HEK293 (cell line): ENCODE measurements at regions not wholly inside any gene's neighbourhood (a gene's known extent, or its start where the extent isn't known, plus 50 kb on each side); places are given as distances from the start of the nearest gene placed in this dataset.

Experiments used
- CTCF ChIA-PET: fragments of 350-600 bp; formaldehyde crosslinking; extraction: SDS; loops from one replicate; lab custom pipeline; 2021; ENCODE audit warnings: antibody characterized with exemption; lab: Yijun Ruan, JAX
- POLR2A ChIA-PET: fragments of 300-600 bp; formaldehyde crosslinking; extraction: SDS; loops from one replicate; lab custom pipeline; 2020; ENCODE audit warnings: antibody characterized with exemption, inconsistent platforms; lab: Yijun Ruan, JAX
- H3K27ac ChIP-seq: fragments of 200-500 bp; sonication (Bioruptor generic); 2 replicates; pipeline ENCODE4 v1.5.1; 2014; ENCODE audit warnings: low read depth, low read length, control low read depth, inconsistent platforms; ENCODE audit errors: extremely low read depth
- H3K36me3 ChIP-seq, 2 experiments: fragments of 200-500 bp in 1 of 2; sonication (Bioruptor generic) in 1 of 2; 1 replicate in 1 of 2; 2 replicates in 1 of 2; pipeline ENCODE4 v1.5.1; 2014 to 2017; ENCODE audit warnings: inconsistent platforms in 2 of 2, low read length in 2 of 2; ENCODE audit not compliant: control insufficient read depth in 2 of 2, insufficient read depth in 1 of 2
- H3K4me1 ChIP-seq: fragments of 200-500 bp; sonication (Bioruptor generic); 2 replicates; pipeline ENCODE4 v1.5.1; 2014; ENCODE audit warnings: mild to moderate bottlenecking, low read length, inconsistent platforms; ENCODE audit not compliant: control insufficient read depth, insufficient read depth
- H3K4me3 ChIP-seq: 2 replicates; pipeline ENCODE4 v1.5.1; 2011; ENCODE audit warnings: low read depth, mild to moderate bottlenecking, control low read depth, low read length, moderate library complexity
- H3K9me3 ChIP-seq: fragments of 200-500 bp; sonication (Bioruptor generic); 2 replicates; pipeline ENCODE4 v1.5.1; 2014; ENCODE audit warnings: low read depth, low read length, inconsistent platforms; ENCODE audit not compliant: control insufficient read depth, insufficient read depth
- GLIS2 ChIP-seq: fragments of 450-650 bp; formaldehyde crosslinking; IDR thresholded peaks from 2 replicates; pipeline ENCODE4 v1.5.1; 2016; ENCODE audit warnings: missing biosample characterization, missing genetic modification characterization
- KLF1 ChIP-seq: fragments of 450-650 bp; formaldehyde crosslinking; IDR thresholded peaks from 2 replicates; pipeline ENCODE4 v1.5.1; 2016; ENCODE audit warnings: missing biosample characterization, missing genetic modification characterization
- SCRT1 ChIP-seq: fragments of 450-650 bp; formaldehyde crosslinking; IDR thresholded peaks from 2 replicates; pipeline ENCODE4 v1.5.1; 2016; ENCODE audit warnings: missing biosample characterization, missing genetic modification characterization, borderline replicate concordance
- TSHZ1 ChIP-seq: fragments of 450-650 bp; formaldehyde crosslinking; IDR thresholded peaks from 2 replicates; pipeline ENCODE4 v1.5.1; 2016; ENCODE audit warnings: missing biosample characterization, missing genetic modification characterization, borderline replicate concordance
- ZBTB26 ChIP-seq: fragments of 450-650 bp; formaldehyde crosslinking; optimal IDR thresholded peaks from 2 replicates; pipeline ENCODE3; 2016; ENCODE audit warnings: missing biosample characterization, mild to moderate bottlenecking, missing genetic modification characterization
- ZEB2 ChIP-seq: fragments of 450-650 bp; formaldehyde crosslinking; IDR thresholded peaks from 2 replicates; pipeline ENCODE4 v1.5.1; 2016; ENCODE audit warnings: missing biosample characterization, missing genetic modification characterization
- ZNF16 ChIP-seq: fragments of 450-650 bp; formaldehyde crosslinking; IDR thresholded peaks from 2 replicates; pipeline ENCODE4 v1.5.1; 2016; ENCODE audit warnings: low read depth, missing biosample characterization, missing genetic modification characterization
- ZNF223 ChIP-seq: fragments of 450-650 bp; formaldehyde crosslinking; IDR thresholded peaks from 2 replicates; pipeline ENCODE4 v1.5.1; 2016; ENCODE audit warnings: missing biosample characterization, missing genetic modification characterization
- ZNF302 ChIP-seq: fragments of 450-650 bp; formaldehyde crosslinking; IDR thresholded peaks from 2 replicates; pipeline ENCODE4 v1.5.1; 2016; ENCODE audit warnings: missing biosample characterization, missing genetic modification characterization, low read depth
- ZNF311 ChIP-seq: fragments of 450-650 bp; formaldehyde crosslinking; IDR thresholded peaks from 2 replicates; pipeline ENCODE4 v1.5.1; 2017; ENCODE audit warnings: missing biosample characterization, missing genetic modification characterization, borderline replicate concordance
- ZNF37A ChIP-seq: fragments of 450-650 bp; IDR thresholded peaks from 2 replicates; pipeline ENCODE4 v1.5.1; 2018; ENCODE audit warnings: missing biosample characterization, missing genetic modification characterization
- ZNF404 ChIP-seq: fragments of 450-650 bp; formaldehyde crosslinking; IDR thresholded peaks from 2 replicates; pipeline ENCODE4 v1.5.1; 2017; ENCODE audit warnings: missing biosample characterization, missing genetic modification characterization
- ZNF501 ChIP-seq: fragments of 450-650 bp; formaldehyde crosslinking; IDR thresholded peaks from 2 replicates; pipeline ENCODE4 v1.5.1; 2016; ENCODE audit warnings: missing biosample characterization, missing genetic modification characterization
- ZNF521 ChIP-seq: fragments of 450-650 bp; formaldehyde crosslinking; IDR thresholded peaks from 2 replicates; pipeline ENCODE4 v1.5.1; 2017; ENCODE audit warnings: missing biosample characterization, mild to moderate bottlenecking, missing genetic modification characterization
- ZNF549 ChIP-seq: fragments of 450-650 bp; IDR thresholded peaks from 2 replicates; pipeline ENCODE4 v1.5.1; 2018; ENCODE audit warnings: missing biosample characterization, missing genetic modification characterization, mild to moderate bottlenecking, inconsistent platforms, moderate library complexity
- ZNF639 ChIP-seq: fragments of 450-650 bp; formaldehyde crosslinking; IDR thresholded peaks from 2 replicates; pipeline ENCODE4 v1.5.1; 2016; ENCODE audit warnings: missing biosample characterization, missing genetic modification characterization
- ZNF677 ChIP-seq: fragments of 450-650 bp; IDR thresholded peaks from 2 replicates; pipeline ENCODE4 v1.5.0; 2018; ENCODE audit warnings: missing biosample characterization, mild to moderate bottlenecking, missing genetic modification characterization, moderate library complexity

- CTCF ChIA-PET: interaction anchor here (0.6 kb wide), 1 partner anchor 93 kb away, joined by 3 read pairs; no protein-coding TSS in a partner anchor
Measured at GRCh38 chr15:58313304-58313703, 118.5 kb upstream of the LIPC start.

DNA sequence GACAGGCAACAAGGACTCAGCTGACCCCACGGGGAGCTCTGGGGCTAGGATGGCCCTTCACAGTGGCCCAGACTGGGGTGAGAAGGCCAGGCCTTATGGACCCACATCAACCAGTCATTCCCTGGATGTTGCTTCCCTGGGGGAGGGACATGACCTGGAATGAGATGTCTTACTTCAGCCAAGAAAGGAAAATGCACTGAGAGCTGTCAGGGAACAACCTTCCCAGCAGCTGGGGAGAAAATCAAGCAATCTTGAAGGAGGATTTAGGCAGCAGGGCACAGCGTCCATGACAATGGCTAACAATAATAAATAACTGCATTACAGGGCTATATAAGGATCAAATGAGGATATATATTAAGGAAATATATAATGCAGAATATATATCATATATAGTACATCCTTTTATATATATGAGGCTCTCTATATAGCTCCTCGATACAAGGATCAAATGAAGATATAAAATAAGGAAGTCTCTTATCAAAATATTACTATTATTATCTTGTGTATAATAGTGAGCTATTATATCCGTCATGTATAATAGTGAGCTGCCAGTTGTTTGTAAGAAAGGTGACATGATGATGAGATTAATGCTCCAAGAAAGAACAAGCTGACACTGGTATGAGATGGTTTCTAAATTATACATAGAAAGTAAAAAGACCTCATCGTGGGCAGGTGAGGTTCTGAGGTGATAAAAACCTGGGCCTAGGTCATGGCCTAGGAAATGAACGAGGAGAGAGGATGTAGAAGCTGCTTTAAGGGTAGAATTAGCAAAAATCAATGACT is 117.8 kb upstream of the LIPC start:
- H3K4me3 ChIP-seq: no peak overlapping the region
- no peaks in the 10 kb centered on the region for H3K9me3 ChIP-seq
- no peak overlapping the region for H3K27ac ChIP-seq
- H3K36me3 ChIP-seq: no peaks in the 10 kb centered on the region
- CTCF ChIA-PET: interaction anchor here (0.6 to 0.9 kb wide), 3 partner anchors 16 to 124 kb away, joined by 3 to 4 read pairs (median 3); no protein-coding TSS in a partner anchor
- TF ChIP-seq ZNF549 (tag by site-specific recombination): no peak
- POLR2A ChIA-PET: no interaction called here
- no peaks in the 10 kb centered on the region for H3K4me1 ChIP-seq

More at GRCh38 chr15:58313304-58313703, 118.5 kb upstream of the LIPC start:
- POLR2A ChIA-PET: no interaction called here
- no peak for TF ChIP-seq ZBTB26 (tag by site-specific recombination)
- TF ChIP-seq ZNF521 (tag by site-specific recombination): no peak
- no peak for TF ChIP-seq ZNF404 (tag by site-specific recombination)
- no peak for TF ChIP-seq ZNF501 (tag by site-specific recombination)
- TF ChIP-seq ZNF302 (tag by site-specific recombination): no peak
- no peak for TF ChIP-seq ZNF639 (tag by site-specific recombination)
- no peak for TF ChIP-seq TSHZ1
- Histone ChIP-seq H3K4me3 (no peak overlapping the region), H3K27ac (no peak overlapping the region), H3K36me3 (no peaks in the 10 kb centered on the region), H3K9me3 (no peaks in the 10 kb centered on the region), H3K4me1 (no peaks in the 10 kb centered on the region)

GRCh38 chr15:58314593-58315216 is 117.1 kb upstream of the LIPC start:
- ChIA-PET POLR2A (no interaction called here), CTCF (interaction anchor here (0.7 to 0.9 kb wide), 2 partner anchors 17 to 27 kb away, joined by 3 read pairs; no protein-coding TSS in a partner anchor)
- Histone ChIP-seq H3K4me1 (no peaks in the 10 kb centered on the region), H3K4me3 (no peak overlapping the region), H3K36me3 (no peaks in the 10 kb centered on the region), H3K9me3 (no peaks in the 10 kb centered on the region), H3K27ac (no peak overlapping the region)
- TF ChIP-seq GLIS2 (no peak), KLF1 (no peak), ZNF16 (tag by site-specific recombination) (no peak), ZNF311 (tag by site-specific recombination) (no peak), ZNF223 (no peak), SCRT1 (tag by site-specific recombination) (no peak), ZEB2 (tag by site-specific recombination) (no peak), ZNF677 (tag by site-specific recombination) (no peak), ZNF37A (tag by site-specific recombination) (no peak)
